ENCODE measurements at regions not wholly inside any gene's neighbourhood (a gene's known extent, or its start where the extent isn't known, plus 50 kb on each side); places are given as distances from the start of the nearest gene placed in this dataset.

- Histone ChIP-seq H3K18ac (ENCODE audit: extremely low read depth, low read length) (no peak overlapping the region), H3K27ac (ENCODE audit: low read depth, low read length) (no peak overlapping the region), H3K23ac (ENCODE audit: insufficient read length) (no peak overlapping the region), H3K4ac (replicated peaks; ENCODE audit: insufficient read length, low read depth, low read length) (no peak overlapping the region), H2BK5ac (ENCODE audit: low read depth, low read length) (no peak overlapping the region), H2BK120ac (replicated peaks; ENCODE audit: low read depth, low read length) (no peak overlapping the region), H3K79me1 (ENCODE audit: low read depth, low read length) (no peaks in the 10 kb centered on the region), H3K4me3 (ENCODE audit: extremely low read depth in 1 of 4, insufficient read depth in 2 of 4, low read depth in 3 of 4, low read length in 4 of 4) (no peak overlapping the region), H2BK15ac (ENCODE audit: low read length) (no peak overlapping the region), H3K79me2 (ENCODE audit: control insufficient read depth in 1 of 2, insufficient read depth in 2 of 2, low read length in 2 of 2) (no peaks in the 10 kb centered on the region), H2BK12ac (ENCODE audit: low read depth, low read length) (no peak overlapping the region), H3K9ac (replicated peaks in 1 of 4; ENCODE audit: extremely low read depth in 1 of 4, low read depth in 3 of 4, low read length in 3 of 4) (no peak overlapping the region), H2BK20ac (ENCODE audit: low read length) (no peak overlapping the region), H4K5ac (ENCODE audit: insufficient read length, low read depth, low read length) (no peak overlapping the region), H3K27me3 (replicated peaks in 1 of 4; ENCODE audit: control insufficient read depth in 3 of 4, extremely low read depth in 1 of 4, insufficient read depth in 3 of 4, low read length in 3 of 4) (no peaks in the 10 kb centered on the region), H2AK5ac (ENCODE audit: low read depth, low read length) (no peak overlapping the region), H3K56ac (replicated peaks; ENCODE audit: insufficient read length, low read depth, low read length) (no peak overlapping the region), H3K14ac (ENCODE audit: insufficient read length) (no peak overlapping the region), H3K9me3 (ENCODE audit: insufficient read depth in 2 of 2, low read depth in 1 of 2, low read length in 1 of 2) (no peaks in the 10 kb centered on the region), H4K8ac (ENCODE audit: extremely low read depth, insufficient read depth, low read length) (no peak overlapping the region), H3K36me3 (ENCODE audit: control insufficient read depth in 2 of 4, insufficient read depth in 4 of 4, low read length in 3 of 4) (no peaks in the 10 kb centered on the region), H4K91ac (replicated peaks; ENCODE audit: insufficient read length, low read length) (no peak overlapping the region), H3K23me2 (ENCODE audit: low read depth, low read length) (no peaks in the 10 kb centered on the region), H3K4me1 (replicated peaks in 1 of 4; ENCODE audit: control insufficient read depth in 3 of 4, insufficient read depth in 4 of 4, low read length in 3 of 4) (no peaks in the 10 kb centered on the region; a peak in 1 of 7 replicates), H2AFZ (ENCODE audit: low read length) (no peak overlapping the region), H4K20me1 (replicated peaks in 1 of 2; ENCODE audit: control insufficient read depth in 1 of 2, insufficient read depth in 2 of 2, low read length in 2 of 2) (no peaks in the 10 kb centered on the region), H3K4me2 (ENCODE audit: insufficient read depth in 1 of 2, low read depth in 2 of 2, low read length in 2 of 2) (no peak overlapping the region)
- FAIRE-seq (no peak), DNase-seq (ENCODE audit: low read depth in 1 of 2, low spot score in 2 of 2) (no peak)
- TF ChIP-seq TAF1 (IDR thresholded peaks at IDR 0.05; ENCODE audit: low read depth, low read length), result no peak
- TF ChIP-seq TBP (IDR thresholded peaks at IDR 0.05; ENCODE audit: low read depth, low read length), result no peak
- TF ChIP-seq ATF2 (IDR thresholded peaks at IDR 0.05; ENCODE audit: low read length), result no peak
- no peak for TF ChIP-seq KDM1A (IDR thresholded peaks at IDR 0.05; ENCODE audit: borderline replicate concordance, low read length)
- WGBS, 2 experiments (ENCODE audit: extremely low coverage in 1 of 2, insufficient coverage in 1 of 2, insufficient read length in 1 of 2, insufficient replicate concordance in 2 of 2, low coverage in 1 of 2, low lambda C conversion rate in 2 of 2, missing lambda C conversion rate in 1 of 2), result 75% methylated on average over 3 of the region's 3 CpGs; no CpG with 5 or more reads in 1 of the 2 experiments
- POLR2A ChIA-PET (ENCODE audit: partially characterized antibody), result no interaction called here
- CTCF ChIA-PET (ENCODE audit: partially characterized antibody), result no interaction called here
Measured at GRCh38 chr13:104847922-104848321, 1687.5 kb downstream of the EFNB2 start.
